ENCODE measurements at regions not wholly inside any gene's neighbourhood (a gene's known extent, or its start where the extent isn't known, plus 50 kb on each side); places are given as distances from the start of the nearest gene placed in this dataset.

GRCh38 chr17:34760931-34761495, 181.6 kb downstream of the TMEM132E start:
- TF ChIP-seq, protein P1, sequence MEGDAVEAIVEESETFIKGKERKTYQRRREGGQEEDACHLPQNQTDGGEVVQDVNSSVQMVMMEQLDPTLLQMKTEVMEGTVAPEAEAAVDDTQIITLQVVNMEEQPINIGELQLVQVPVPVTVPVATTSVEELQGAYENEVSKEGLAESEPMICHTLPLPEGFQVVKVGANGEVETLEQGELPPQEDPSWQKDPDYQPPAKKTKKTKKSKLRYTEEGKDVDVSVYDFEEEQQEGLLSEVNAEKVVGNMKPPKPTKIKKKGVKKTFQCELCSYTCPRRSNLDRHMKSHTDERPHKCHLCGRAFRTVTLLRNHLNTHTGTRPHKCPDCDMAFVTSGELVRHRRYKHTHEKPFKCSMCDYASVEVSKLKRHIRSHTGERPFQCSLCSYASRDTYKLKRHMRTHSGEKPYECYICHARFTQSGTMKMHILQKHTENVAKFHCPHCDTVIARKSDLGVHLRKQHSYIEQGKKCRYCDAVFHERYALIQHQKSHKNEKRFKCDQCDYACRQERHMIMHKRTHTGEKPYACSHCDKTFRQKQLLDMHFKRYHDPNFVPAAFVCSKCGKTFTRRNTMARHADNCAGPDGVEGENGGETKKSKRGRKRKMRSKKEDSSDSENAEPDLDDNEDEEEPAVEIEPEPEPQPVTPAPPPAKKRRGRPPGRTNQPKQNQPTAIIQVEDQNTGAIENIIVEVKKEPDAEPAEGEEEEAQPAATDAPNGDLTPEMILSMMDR (conservative IDR thresholded peaks at IDR 0.05; ENCODE audit: low read depth in 2 of 2), result no peak
- no peak for TF ChIP-seq POLR2AphosphoS5 (IDR thresholded peaks at IDR 0.05; ENCODE audit: low read depth)
- TF ChIP-seq JUNB (IDR thresholded peaks at IDR 0.05; ENCODE audit: unreplicated experiment), result no peak
- no peak for TF ChIP-seq EZH2 (IDR thresholded peaks at IDR 0.05; ENCODE audit: low read depth, unreplicated experiment)
- TF ChIP-seq, protein P2, sequence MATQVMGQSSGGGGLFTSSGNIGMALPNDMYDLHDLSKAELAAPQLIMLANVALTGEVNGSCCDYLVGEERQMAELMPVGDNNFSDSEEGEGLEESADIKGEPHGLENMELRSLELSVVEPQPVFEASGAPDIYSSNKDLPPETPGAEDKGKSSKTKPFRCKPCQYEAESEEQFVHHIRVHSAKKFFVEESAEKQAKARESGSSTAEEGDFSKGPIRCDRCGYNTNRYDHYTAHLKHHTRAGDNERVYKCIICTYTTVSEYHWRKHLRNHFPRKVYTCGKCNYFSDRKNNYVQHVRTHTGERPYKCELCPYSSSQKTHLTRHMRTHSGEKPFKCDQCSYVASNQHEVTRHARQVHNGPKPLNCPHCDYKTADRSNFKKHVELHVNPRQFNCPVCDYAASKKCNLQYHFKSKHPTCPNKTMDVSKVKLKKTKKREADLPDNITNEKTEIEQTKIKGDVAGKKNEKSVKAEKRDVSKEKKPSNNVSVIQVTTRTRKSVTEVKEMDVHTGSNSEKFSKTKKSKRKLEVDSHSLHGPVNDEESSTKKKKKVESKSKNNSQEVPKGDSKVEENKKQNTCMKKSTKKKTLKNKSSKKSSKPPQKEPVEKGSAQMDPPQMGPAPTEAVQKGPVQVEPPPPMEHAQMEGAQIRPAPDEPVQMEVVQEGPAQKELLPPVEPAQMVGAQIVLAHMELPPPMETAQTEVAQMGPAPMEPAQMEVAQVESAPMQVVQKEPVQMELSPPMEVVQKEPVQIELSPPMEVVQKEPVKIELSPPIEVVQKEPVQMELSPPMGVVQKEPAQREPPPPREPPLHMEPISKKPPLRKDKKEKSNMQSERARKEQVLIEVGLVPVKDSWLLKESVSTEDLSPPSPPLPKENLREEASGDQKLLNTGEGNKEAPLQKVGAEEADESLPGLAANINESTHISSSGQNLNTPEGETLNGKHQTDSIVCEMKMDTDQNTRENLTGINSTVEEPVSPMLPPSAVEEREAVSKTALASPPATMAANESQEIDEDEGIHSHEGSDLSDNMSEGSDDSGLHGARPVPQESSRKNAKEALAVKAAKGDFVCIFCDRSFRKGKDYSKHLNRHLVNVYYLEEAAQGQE (IDR thresholded peaks at IDR 0.05; ENCODE audit: unreplicated experiment), result no peak
- no peak for TF ChIP-seq EZH2phosphoT487 (IDR thresholded peaks at IDR 0.05; ENCODE audit: unreplicated experiment)
- TF ChIP-seq CREB1 (CRISPR knock-in tag; IDR thresholded peaks at IDR 0.05; ENCODE audit: low read depth), result no peak
- TF ChIP-seq ZNF114 (CRISPR knock-in tag; IDR thresholded peaks at IDR 0.05), result no peak
